IMR-90 (cell line): ENCODE measurements at regions not wholly inside any gene's neighbourhood (a gene's known extent, or its start where the extent isn't known, plus 50 kb on each side); places are given as distances from the start of the nearest gene placed in this dataset.
"Not testable (repeated sequence)": the region's sequence is repeated elsewhere in the genome, so short reads cannot be mapped to it uniquely, and the experiment has no call there.

Experiments used
- BHLHE40 ChIP-seq: fragments of 150-350 bp; IDR thresholded peaks from 2 replicates; pipeline ENCODE4 v1.6.1; 2016; ENCODE audit warnings: mild to moderate bottlenecking, low read depth, low read length
- CEBPB ChIP-seq: IDR thresholded peaks from 2 replicates; pipeline ENCODE4 v1.6.1; 2012; ENCODE audit warnings: low read depth, low read length, improper control_type of control experiment
- MAFK ChIP-seq: IDR thresholded peaks from 2 replicates; pipeline ENCODE4 v1.6.1; 2012; ENCODE audit warnings: low read depth, low read length, improper control_type of control experiment
- MAZ ChIP-seq: IDR thresholded peaks from 2 replicates; pipeline ENCODE4 v1.6.1; 2012; ENCODE audit warnings: low read depth, mild to moderate bottlenecking, low read length, improper control_type of control experiment, moderate library complexity, borderline replicate concordance
- MXI1 ChIP-seq: IDR thresholded peaks from 2 replicates; pipeline ENCODE4 v1.6.1; 2012; ENCODE audit warnings: low read depth, mild to moderate bottlenecking, low read length, moderate library complexity, borderline replicate concordance
- POLR2A ChIP-seq: IDR thresholded peaks from 2 replicates; pipeline ENCODE4 v1.6.1; 2012; ENCODE audit warnings: mild to moderate bottlenecking, low read depth, low read length
- RAD21 ChIP-seq: IDR thresholded peaks from 2 replicates; pipeline ENCODE4 v1.6.1; 2012; ENCODE audit warnings: low read length, improper control_type of control experiment
- RCOR1 ChIP-seq: IDR thresholded peaks from 2 replicates; pipeline ENCODE4 v1.6.1; 2012; ENCODE audit warnings: mild to moderate bottlenecking, low read length, improper control_type of control experiment; ENCODE audit not compliant: insufficient replicate concordance
- SMC3 ChIP-seq: fragments of 150-350 bp; IDR thresholded peaks from 2 replicates; pipeline ENCODE4 v1.6.1; 2016; ENCODE audit warnings: low read depth, mild to moderate bottlenecking, antibody characterized with exemption, low read length, moderate library complexity
- USF2 ChIP-seq: fragments of 150-350 bp; IDR thresholded peaks from 2 replicates; pipeline ENCODE4 v1.6.1; 2017; ENCODE audit warnings: mild to moderate bottlenecking, antibody characterized with exemption, low read length, low read depth
- TF ChIP-seq, protein P1 (sequence below): conservative IDR thresholded peaks from 2 replicates; pipeline ENCODE4 v1.5.1; 2012; ENCODE audit warnings: mild to moderate bottlenecking, low read depth, low read length, improper control_type of control experiment

- not testable (repeated sequence) for TF ChIP-seq MAZ, POLR2A, CEBPB, RAD21, BHLHE40, MAFK, MXI1, SMC3, RCOR1, USF2
- TF ChIP-seq, protein P1, sequence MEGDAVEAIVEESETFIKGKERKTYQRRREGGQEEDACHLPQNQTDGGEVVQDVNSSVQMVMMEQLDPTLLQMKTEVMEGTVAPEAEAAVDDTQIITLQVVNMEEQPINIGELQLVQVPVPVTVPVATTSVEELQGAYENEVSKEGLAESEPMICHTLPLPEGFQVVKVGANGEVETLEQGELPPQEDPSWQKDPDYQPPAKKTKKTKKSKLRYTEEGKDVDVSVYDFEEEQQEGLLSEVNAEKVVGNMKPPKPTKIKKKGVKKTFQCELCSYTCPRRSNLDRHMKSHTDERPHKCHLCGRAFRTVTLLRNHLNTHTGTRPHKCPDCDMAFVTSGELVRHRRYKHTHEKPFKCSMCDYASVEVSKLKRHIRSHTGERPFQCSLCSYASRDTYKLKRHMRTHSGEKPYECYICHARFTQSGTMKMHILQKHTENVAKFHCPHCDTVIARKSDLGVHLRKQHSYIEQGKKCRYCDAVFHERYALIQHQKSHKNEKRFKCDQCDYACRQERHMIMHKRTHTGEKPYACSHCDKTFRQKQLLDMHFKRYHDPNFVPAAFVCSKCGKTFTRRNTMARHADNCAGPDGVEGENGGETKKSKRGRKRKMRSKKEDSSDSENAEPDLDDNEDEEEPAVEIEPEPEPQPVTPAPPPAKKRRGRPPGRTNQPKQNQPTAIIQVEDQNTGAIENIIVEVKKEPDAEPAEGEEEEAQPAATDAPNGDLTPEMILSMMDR: not testable (repeated sequence)
Measured at GRCh38 chr12:91875671-91876070, 270.0 kb downstream of the BTG1 start.
